Spleen (tissue), 7 donors: ENCODE measurements at regions not wholly inside any gene's neighbourhood (a gene's known extent, or its start where the extent isn't known, plus 50 kb on each side); places are given as distances from the start of the nearest gene placed in this dataset.

Experiments
- POLR2A ChIP-seq, 3 donors: fragments of 450-650 bp; IDR thresholded peaks; one replicate each; pipeline ENCODE4 v1.5.1; 2017; ENCODE audit warnings: antibody characterized with exemption in 3 of 3, mild to moderate bottlenecking in 1 of 3
- POLR2AphosphoS5 ChIP-seq, 3 donors: sonication (generic); formaldehyde crosslinking; IDR thresholded peaks; one replicate each; pipeline ENCODE4 v1.5.1; 2017; ENCODE audit warnings: antibody characterized with exemption in 3 of 3
- TF ChIP-seq, protein P1 (sequence below), 11 experiments: fragments of 200-600 bp in 7 of 11; fragments of 450-650 bp in 4 of 11; sonication (generic) in 4 of 11; IDR thresholded peaks in 8 of 11; conservative IDR thresholded peaks in 3 of 11; 1 replicate in 7 of 11; 2 replicates in 4 of 11; pipeline versions ENCODE4 v1.4.0 to v1.8.0; 2016 to 2021; ENCODE audit warnings: antibody characterized with exemption in 11 of 11, inconsistent platforms in 4 of 11, mild to moderate bottlenecking in 1 of 11
- donor health status: DM: no; HTN: no; CAD: no; lungs with moderate emphysema.
- donor health status: DM: no; HTN: no; CAD: no.
- donor health status: DM: no; HTN: no; CAD: no.

DNA sequence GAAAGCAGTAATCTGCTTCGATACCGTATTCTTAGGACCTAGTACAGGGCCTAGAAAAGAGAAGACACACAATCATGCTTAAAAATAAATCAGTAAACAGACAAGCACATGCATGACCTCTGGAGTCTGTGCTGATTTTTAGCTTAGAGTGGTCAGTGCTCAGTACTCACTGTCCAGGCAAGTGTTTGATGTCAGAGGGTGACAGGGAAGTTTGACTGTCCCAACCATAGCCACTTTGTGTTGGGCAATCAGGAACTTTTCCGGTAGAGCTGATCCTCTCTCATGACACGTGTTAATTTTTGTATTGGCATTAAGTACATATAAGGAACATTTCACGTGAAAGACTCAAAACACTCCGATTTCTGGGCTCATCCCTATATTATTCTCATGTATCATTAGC, 464.7 kb upstream of the KLF4 start:
- TF ChIP-seq, protein P1, sequence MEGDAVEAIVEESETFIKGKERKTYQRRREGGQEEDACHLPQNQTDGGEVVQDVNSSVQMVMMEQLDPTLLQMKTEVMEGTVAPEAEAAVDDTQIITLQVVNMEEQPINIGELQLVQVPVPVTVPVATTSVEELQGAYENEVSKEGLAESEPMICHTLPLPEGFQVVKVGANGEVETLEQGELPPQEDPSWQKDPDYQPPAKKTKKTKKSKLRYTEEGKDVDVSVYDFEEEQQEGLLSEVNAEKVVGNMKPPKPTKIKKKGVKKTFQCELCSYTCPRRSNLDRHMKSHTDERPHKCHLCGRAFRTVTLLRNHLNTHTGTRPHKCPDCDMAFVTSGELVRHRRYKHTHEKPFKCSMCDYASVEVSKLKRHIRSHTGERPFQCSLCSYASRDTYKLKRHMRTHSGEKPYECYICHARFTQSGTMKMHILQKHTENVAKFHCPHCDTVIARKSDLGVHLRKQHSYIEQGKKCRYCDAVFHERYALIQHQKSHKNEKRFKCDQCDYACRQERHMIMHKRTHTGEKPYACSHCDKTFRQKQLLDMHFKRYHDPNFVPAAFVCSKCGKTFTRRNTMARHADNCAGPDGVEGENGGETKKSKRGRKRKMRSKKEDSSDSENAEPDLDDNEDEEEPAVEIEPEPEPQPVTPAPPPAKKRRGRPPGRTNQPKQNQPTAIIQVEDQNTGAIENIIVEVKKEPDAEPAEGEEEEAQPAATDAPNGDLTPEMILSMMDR (IDR thresholded peaks at IDR 0.05 in 8 of 11, conservative IDR thresholded peaks at IDR 0.05 in 3 of 11) = no peak
- TF ChIP-seq POLR2AphosphoS5 (IDR thresholded peaks at IDR 0.05) (peak in 1 of 3 donors; percentile 9), POLR2A (IDR thresholded peaks at IDR 0.05) (no peak)
